IPS-NIHi7 (cell line): ENCODE measurements at regions not wholly inside any gene's neighbourhood (a gene's known extent, or its start where the extent isn't known, plus 50 kb on each side); places are given as distances from the start of the nearest gene placed in this dataset.

ENCODE experiments used
- DNase-seq: peaks from one replicate; pipeline ENCODE4 v3.0.0; 2012; ENCODE audit warnings: mixed read lengths; ENCODE audit errors: extremely low spot score

GRCh38 chr4:85260064-85260463, 214.9 kb upstream of the ARHGAP24 start:
- DNase-seq, result no peak

DNA sequence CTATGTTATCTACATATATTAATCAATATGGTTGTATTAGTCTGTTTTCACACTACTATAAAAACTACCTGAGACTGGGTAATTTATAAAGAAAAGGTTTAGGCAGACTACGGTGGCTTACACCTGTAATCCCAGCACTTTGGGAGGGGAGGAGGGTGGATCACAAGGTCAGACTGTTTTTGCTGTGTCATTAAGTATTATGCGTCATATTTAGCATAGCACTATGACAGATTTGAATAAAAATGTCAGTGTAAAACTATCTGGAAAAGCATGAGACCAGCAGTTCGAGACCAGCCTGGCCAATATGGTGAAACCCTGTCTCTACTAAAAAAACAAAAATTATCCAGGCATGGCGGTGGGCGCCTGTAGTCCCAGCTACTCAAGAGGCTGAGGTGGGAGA, 209.7 kb upstream of the ARHGAP24 start:
- DNase-seq, result no peak

- DNase-seq, result no peak
Measured at GRCh38 chr4:85268188-85268587, 206.8 kb upstream of the ARHGAP24 start.

GRCh38 chr4:85268961-85269360, 206.0 kb upstream of the ARHGAP24 start:
- no peak for DNase-seq

DNA sequence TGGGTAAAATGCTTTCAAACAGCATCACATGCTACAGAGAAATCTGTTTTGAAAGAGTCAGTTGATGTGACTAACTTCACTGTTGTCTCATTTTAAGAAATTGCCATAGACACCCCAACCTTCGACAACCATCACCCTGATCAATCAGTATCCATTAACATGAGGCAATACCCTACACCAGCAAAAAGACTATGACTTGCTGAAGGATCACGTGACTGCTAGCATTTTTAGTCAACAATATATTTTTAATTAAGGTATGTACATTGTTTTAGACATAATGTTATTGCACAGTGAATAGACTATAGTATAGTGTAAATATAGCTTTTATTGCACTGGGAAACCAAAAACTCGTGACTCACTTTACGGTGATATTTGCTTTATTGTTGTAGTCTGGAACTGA, 200.0 kb upstream of the ARHGAP24 start:
- no peak for DNase-seq

DNA sequence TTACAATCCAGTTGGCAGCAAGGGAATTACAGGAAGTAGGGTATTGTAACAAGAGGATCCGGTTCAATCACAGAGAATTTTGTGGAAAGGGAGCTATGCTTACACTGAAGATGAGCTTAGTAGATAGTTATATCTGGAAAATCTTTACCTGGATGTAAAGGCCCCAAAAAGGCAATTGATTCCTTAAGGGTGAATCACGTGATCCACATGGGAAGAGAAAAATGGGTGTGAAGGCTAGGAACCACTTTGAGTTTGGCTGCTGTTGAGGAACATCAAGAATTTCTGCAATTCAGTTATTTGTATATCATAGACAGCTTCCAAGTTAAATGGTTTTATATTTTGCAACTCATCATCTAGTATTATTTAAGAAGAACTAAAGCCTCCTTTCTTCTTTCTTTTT, 194.0 kb upstream of the ARHGAP24 start:
- DNase-seq, result no peak

GRCh38 chr4:85291226-85291625, 183.7 kb upstream of the ARHGAP24 start:
- DNase-seq, result no peak

GRCh38 chr4:85298037-85298436, 176.9 kb upstream of the ARHGAP24 start:
- DNase-seq, result no peak

DNA sequence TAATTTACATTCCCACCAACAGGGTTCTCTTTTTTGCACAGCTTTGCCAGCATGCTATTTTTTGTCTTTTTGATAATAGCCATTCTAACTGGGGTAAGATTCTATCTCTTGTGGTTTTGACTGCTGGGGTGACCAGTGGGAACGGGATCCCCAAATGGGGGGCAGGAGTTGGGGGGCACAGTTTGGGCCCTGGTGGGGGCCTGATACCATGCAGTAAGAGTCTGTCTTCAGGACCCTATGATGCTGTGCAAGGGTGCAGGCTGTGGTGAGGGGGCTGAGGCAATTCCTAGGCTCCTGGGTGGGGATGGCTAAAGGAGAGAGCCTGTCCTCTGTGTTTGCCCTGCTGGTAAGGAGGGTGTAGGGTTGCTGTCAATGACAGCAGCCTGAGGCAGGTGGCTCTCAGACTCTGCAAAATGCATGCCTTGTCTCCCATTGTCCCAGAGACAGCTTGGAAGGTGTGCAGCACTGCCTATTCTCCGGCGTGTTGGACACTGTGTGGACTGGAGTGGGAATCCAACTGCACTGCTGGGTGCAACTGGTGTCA, 172.7 kb upstream of the ARHGAP24 start:
- DNase-seq, result no peak

DNA sequence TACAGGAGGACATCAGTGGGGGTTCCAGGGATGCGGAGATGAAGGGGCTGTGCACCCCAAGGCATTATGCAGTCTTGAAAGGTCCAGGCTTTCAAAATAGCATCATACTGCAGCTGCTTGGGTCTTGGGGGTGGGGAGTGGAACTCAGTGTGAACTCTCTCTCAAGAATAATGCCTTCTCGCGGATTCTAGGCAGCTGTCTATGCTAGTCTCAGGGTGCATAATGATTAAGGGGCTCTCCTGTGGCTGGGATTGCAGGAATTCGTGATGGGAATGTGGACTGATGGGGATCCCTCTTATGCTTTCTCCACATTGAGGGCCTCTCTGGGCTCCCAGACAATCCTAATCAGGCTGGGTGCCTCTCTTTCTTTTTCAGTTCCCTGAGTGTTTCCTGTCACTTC, 172.2 kb upstream of the ARHGAP24 start:
- no peak for DNase-seq

DNA sequence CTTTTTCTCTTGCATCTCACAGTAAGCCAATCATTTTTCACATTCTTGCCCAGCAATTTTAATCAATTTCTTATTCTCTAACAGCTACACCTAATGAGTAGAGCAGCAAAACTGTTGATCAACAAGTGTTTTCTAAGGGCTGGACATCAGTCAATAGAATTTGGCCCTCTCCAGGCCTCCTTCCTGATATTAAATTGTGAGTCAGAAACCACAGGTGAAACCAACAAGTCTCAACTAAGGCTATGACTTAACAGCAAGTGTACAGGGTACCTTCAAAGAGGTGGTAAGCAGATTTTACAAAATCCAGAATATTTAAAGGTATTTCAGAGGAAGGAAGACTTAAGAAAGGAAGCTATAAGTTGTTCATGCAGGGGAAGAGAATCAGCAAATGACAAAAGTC, 156.5 kb upstream of the ARHGAP24 start:
- no peak for DNase-seq

- no peak for DNase-seq
Measured at GRCh38 chr4:85358831-85359230, 116.1 kb upstream of the ARHGAP24 start.

DNA sequence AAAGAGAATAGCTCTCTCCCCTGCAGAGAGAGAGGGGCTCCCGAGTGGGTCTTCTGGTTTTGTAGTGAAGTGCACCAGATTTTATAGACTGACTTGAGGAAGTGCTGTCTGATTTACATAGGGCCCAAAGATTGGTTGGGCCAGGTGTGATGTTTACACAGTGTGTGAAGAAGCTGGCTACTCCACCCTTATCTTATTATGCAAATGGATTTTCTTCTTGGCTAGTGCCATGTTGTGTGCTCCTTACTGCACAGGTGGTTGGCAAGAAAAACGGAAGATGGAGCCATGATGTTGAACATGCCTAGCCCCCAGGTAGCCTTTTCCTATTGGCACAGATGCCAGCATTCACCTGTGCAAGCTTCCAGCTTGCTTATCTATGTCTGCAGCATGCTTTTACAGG, 112.4 kb upstream of the ARHGAP24 start:
- no peak for DNase-seq

DNA sequence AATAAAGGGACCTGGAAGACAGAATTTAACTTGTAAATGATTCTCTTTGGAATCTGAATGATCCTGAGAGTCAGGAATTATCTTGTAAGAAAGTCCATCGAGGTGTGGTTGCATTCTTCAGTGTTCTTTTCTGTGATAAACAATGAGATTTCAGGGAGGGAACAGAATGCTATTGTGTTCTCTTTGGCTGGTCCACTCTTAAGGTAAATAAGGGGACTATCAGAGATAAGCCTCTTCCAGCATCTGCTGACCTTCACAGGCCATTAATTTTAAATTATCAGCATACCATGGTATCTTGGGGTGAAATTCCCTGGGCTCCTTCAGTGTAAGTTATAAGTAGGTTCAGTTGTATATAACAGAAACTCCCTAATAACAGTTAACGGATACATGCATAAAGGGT, 107.1 kb upstream of the ARHGAP24 start:
- no peak for DNase-seq

GRCh38 chr4:85368240-85368639, 106.7 kb upstream of the ARHGAP24 start:
- no peak for DNase-seq

DNA sequence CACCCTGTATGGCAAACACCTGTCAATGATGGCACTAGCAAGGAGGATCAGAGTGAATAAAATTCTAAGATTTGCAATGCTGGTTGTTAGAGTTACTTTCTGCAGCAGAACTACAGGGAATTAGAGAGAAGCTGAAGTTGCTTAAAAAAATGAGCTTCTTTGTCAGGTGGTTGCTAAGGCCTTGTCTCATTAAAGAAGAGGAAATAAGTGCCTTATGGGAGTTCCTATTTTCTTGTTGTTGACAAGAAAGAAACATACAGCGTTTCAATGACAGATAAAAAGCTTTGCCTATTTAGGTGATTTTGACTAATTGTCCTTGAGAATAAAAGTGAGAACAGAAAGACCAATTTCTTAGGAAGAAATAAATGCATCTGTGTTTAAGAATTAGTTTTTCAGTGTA, 106.0 kb upstream of the ARHGAP24 start:
- no peak for DNase-seq

GRCh38 chr4:85369703-85370380, 105.1 kb upstream of the ARHGAP24 start:
- DNase-seq, result no peak

- DNase-seq, result peak; percentile 22
Measured at GRCh38 chr4:85370400-85371032, 104.4 kb upstream of the ARHGAP24 start.

- no peak for DNase-seq
Measured at GRCh38 chr4:85372966-85373365, 102.0 kb upstream of the ARHGAP24 start.

DNA sequence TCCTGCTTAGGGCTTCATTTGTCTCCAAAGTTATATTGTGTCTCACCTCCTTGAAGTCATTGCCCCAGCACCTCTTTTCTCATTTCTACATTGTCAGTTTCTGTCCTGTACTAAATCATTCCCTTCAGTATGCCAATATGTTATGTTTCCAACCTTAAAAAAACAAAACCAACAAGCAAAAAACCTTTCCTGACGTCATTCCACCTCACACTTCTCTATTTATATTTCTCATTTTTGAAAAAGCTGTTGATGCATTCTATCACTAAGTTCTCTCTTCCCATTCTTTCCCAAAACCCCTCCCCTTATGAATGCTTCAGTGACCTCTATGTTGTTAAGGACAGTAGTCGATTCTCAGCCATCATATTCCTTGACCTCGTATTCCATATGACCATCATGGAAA, 98.7 kb upstream of the ARHGAP24 start:
- DNase-seq, result no peak

DNA sequence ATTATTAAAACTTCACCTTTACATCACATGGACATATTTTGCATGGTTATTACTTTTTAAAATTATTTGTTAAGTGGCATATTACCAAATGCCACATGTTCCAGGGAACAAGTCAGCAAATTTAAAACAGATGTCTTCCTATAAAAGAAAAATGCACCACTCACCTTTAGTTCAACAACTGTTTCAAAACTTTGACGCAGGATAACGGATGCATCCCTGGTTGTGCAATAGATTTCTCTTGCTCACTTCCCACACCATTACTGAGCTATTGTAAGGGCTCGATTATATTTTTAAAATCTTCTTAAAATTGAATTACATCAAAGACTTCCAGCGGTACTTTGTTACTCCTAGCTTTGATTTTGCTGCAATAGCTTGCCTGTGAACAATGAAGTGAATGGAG, 93.0 kb upstream of the ARHGAP24 start:
- DNase-seq, result no peak

DNA sequence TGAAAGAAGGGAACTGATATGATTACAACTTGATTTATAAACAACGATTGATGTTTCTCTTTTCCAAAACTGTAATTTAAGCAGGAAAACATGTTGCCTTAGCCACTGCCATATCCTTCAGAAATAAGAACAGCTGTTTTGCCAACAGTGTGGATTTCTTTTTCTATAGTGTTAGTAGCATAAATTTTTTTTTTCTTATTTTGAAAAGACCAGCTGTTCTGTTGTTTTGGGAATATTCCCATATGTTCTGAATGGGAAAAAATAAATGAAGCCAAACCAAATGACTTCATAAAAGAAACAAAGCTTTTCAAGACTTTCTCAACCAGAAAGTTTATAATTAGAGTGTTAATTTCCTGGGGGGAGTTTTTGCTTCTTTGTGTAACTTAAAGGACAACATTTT, 83.9 kb upstream of the ARHGAP24 start:
- DNase-seq, result no peak

- DNase-seq, result no peak
Measured at GRCh38 chr4:85391589-85392410, 83.2 kb upstream of the ARHGAP24 start.
